Type B pancreatic cell (in vitro differentiated cells): ENCODE measurements at regions not wholly inside any gene's neighbourhood (a gene's known extent, or its start where the extent isn't known, plus 50 kb on each side); places are given as distances from the start of the nearest gene placed in this dataset.

Experiments
- DNase-seq: peaks from one replicate; pipeline ENCODE4 v3.0.0; 2021; ENCODE audit warnings: mixed read lengths; ENCODE audit not compliant: unreplicated experiment; ENCODE audit errors: extremely low spot score
- H3K27ac Mint-ChIP-seq: 2 replicates; pipeline ENCODE4 v1.8.0; 2021; ENCODE audit warnings: mild to moderate bottlenecking, mixed read lengths
- H3K27me3 Mint-ChIP-seq: 2 replicates; pipeline ENCODE4 v1.8.0; 2021; ENCODE audit warnings: mixed read lengths
- H3K36me3 Mint-ChIP-seq: 2 replicates; pipeline ENCODE4 v1.8.0; 2021; ENCODE audit warnings: mixed read lengths
- H3K4me1 Mint-ChIP-seq: one replicate; pipeline ENCODE4 v1.8.0; 2021; ENCODE audit warnings: mixed read lengths; ENCODE audit not compliant: unreplicated experiment
- H3K4me3 Mint-ChIP-seq: 2 replicates; pipeline ENCODE4 v1.8.0; 2021; ENCODE audit warnings: mild to moderate bottlenecking, mixed read lengths
- H3K9me3 Mint-ChIP-seq: 2 replicates; pipeline ENCODE4 v1.8.0; 2021; ENCODE audit warnings: mixed read lengths
- CTCF ChIP-seq: fragments of 200-600 bp; sonication (generic); conservative IDR thresholded peaks from 2 replicates; pipeline ENCODE4 v1.5.0; 2021; ENCODE audit warnings: antibody characterized with exemption, mild to moderate bottlenecking

- H3K4me1 Mint-ChIP-seq = peaks cover 7% of the 10 kb centered on the region
These were observed 146.8 kb upstream of the FBXL17 start for GRCh38 chr5:108528655-108529054.

GRCh38 chr5:108524564-108524963 lies 142.7 kb upstream of the FBXL17 start:
- no peak for DNase-seq
- TF ChIP-seq CTCF = no peak
- Mint-ChIP-seq H3K36me3 (no peaks in the 10 kb centered on the region), H3K4me3 (no peak overlapping the region), H3K4me1 (peaks cover 5% of the 10 kb centered on the region), H3K9me3 (peaks cover 10% of the 10 kb centered on the region), H3K27me3 (peaks cover 39% of the 10 kb centered on the region), H3K27ac (no peak overlapping the region)

More at GRCh38 chr5:108528655-108529054, 146.8 kb upstream of the FBXL17 start:
- DNase-seq = no peak
- no peak overlapping the region for H3K27ac Mint-ChIP-seq
- no peaks in the 10 kb centered on the region for H3K36me3 Mint-ChIP-seq
- H3K9me3 Mint-ChIP-seq = peaks cover 31% of the 10 kb centered on the region
- no peak for TF ChIP-seq CTCF
- peaks cover 45% of the 10 kb centered on the region for H3K27me3 Mint-ChIP-seq
- H3K4me3 Mint-ChIP-seq = no peak overlapping the region

GRCh38 chr5:108523360-108523759 lies 141.5 kb upstream of the FBXL17 start:
- DNase-seq = no peak
- no peak overlapping the region for H3K27ac Mint-ChIP-seq
- peaks cover 6% of the 10 kb centered on the region for H3K9me3 Mint-ChIP-seq
- no peak overlapping the region for H3K4me3 Mint-ChIP-seq
- H3K36me3 Mint-ChIP-seq = no peaks in the 10 kb centered on the region
- H3K27me3 Mint-ChIP-seq = peaks cover 40% of the 10 kb centered on the region
- TF ChIP-seq CTCF = no peak
- H3K4me1 Mint-ChIP-seq = peaks cover 7% of the 10 kb centered on the region

GRCh38 chr5:108521841-108522506 lies 140.1 kb upstream of the FBXL17 start:
- H3K36me3 Mint-ChIP-seq = no peaks in the 10 kb centered on the region
- DNase-seq = no peak
- H3K9me3 Mint-ChIP-seq = peaks cover 6% of the 10 kb centered on the region
- H3K27me3 Mint-ChIP-seq = peaks cover 45% of the 10 kb centered on the region
- H3K4me1 Mint-ChIP-seq = peaks cover 20% of the 10 kb centered on the region
- no peak overlapping the region for H3K4me3 Mint-ChIP-seq
- peak; percentile 86 for TF ChIP-seq CTCF
- H3K27ac Mint-ChIP-seq = no peak overlapping the region

- no peak overlapping the region for H3K4me3 Mint-ChIP-seq
- H3K4me1 Mint-ChIP-seq = peaks cover 29% of the 10 kb centered on the region
- H3K27me3 Mint-ChIP-seq = peaks cover 42% of the 10 kb centered on the region
- no peak overlapping the region for H3K27ac Mint-ChIP-seq
- no peak for TF ChIP-seq CTCF
- H3K9me3 Mint-ChIP-seq = peaks cover under 1% of the 10 kb centered on the region
- DNase-seq = no peak
- H3K36me3 Mint-ChIP-seq = no peaks in the 10 kb centered on the region
These were observed 139.3 kb upstream of the FBXL17 start for GRCh38 chr5:108521011-108521700.
